GM03348 (cell line): ENCODE measurements at regions not wholly inside any gene's neighbourhood (a gene's known extent, or its start where the extent isn't known, plus 50 kb on each side); places are given as distances from the start of the nearest gene placed in this dataset.
A peak's percentile ranks its signal among the peaks of the same experiment; 100 is the strongest.

ENCODE experiments used
- DNase-seq: peaks from one replicate; pipeline ENCODE4 v3.0.0; 2012; ENCODE audit warnings: low spot score

GRCh38 chr5:93884254-93884653, 142.9 kb upstream of the POU5F2 start:
- DNase-seq: no peak

- DNase-seq: no peak
Observed at GRCh38 chr5:93883459-93883858, 142.1 kb upstream of the POU5F2 start.

GRCh38 chr5:93875693-93876092, 134.3 kb upstream of the POU5F2 start:
- no peak for DNase-seq

- no peak for DNase-seq
Observed at GRCh38 chr5:93874491-93874890, 133.1 kb upstream of the POU5F2 start.

- DNase-seq: peak; percentile 28
Observed at GRCh38 chr5:93874080-93874479, 132.7 kb upstream of the POU5F2 start.

- DNase-seq: no peak
Observed at GRCh38 chr5:93873211-93873736, 131.9 kb upstream of the POU5F2 start.

GRCh38 chr5:93870649-93871048, 129.2 kb upstream of the POU5F2 start:
- DNase-seq: no peak

- no peak for DNase-seq
Observed at GRCh38 chr5:93868851-93869250, 127.5 kb upstream of the POU5F2 start.

GRCh38 chr5:93850311-93850710, 108.9 kb upstream of the POU5F2 start:
- no peak for DNase-seq

GRCh38 chr5:93845376-93845775, 104.0 kb upstream of the POU5F2 start:
- DNase-seq: no peak

GRCh38 chr5:93831449-93831848, 90.0 kb upstream of the POU5F2 start:
- peak; percentile 82 for DNase-seq

GRCh38 chr5:93830893-93831292, 89.5 kb upstream of the POU5F2 start:
- no peak for DNase-seq

GRCh38 chr5:93829346-93829745, 87.9 kb upstream of the POU5F2 start:
- DNase-seq: no peak

- no peak for DNase-seq
Observed at GRCh38 chr5:93821891-93822415, 80.6 kb upstream of the POU5F2 start.

- no peak for DNase-seq
Observed at GRCh38 chr5:93819668-93820067, 78.3 kb upstream of the POU5F2 start.

- DNase-seq: no peak
Observed at GRCh38 chr5:93810780-93811179, 69.4 kb upstream of the POU5F2 start.

GRCh38 chr5:93809430-93809829, 68.0 kb upstream of the POU5F2 start:
- no peak for DNase-seq

GRCh38 chr5:93807846-93808245, 66.4 kb upstream of the POU5F2 start:
- no peak for DNase-seq

- DNase-seq: no peak
Observed at GRCh38 chr5:93805616-93806379, 64.4 kb upstream of the POU5F2 start.

GRCh38 chr5:93800988-93801811, 59.8 kb upstream of the POU5F2 start:
- DNase-seq: peak; percentile 30

GRCh38 chr5:93794954-93795353, 53.6 kb upstream of the POU5F2 start:
- DNase-seq: no peak

- no peak for DNase-seq
Observed at GRCh38 chr5:93793159-93793781, 51.9 kb upstream of the POU5F2 start.
